NCI-H345 (cell line): ENCODE measurements at regions not wholly inside any gene's neighbourhood (a gene's known extent, or its start where the extent isn't known, plus 50 kb on each side); places are given as distances from the start of the nearest gene placed in this dataset.
"Not testable (repeated sequence)": the region's sequence is repeated elsewhere in the genome, so short reads cannot be mapped to it uniquely, and the experiment has no call there.

Source experiments
- DNase-seq: peaks from one replicate; lab custom pipeline; 2025; lab: John Stamatoyannopoulos, UW

- not testable (repeated sequence) for DNase-seq
Observed at GRCh38 chr5:176060472-176061268, 92.6 kb upstream of the THOC3 start.

GRCh38 chr5:176061269-176061622 is 93.1 kb upstream of the THOC3 start:
- not testable (repeated sequence) for DNase-seq

- not testable (repeated sequence) for DNase-seq
Observed at GRCh38 chr5:176061660-176062059, 93.5 kb upstream of the THOC3 start.

- DNase-seq, result not testable (repeated sequence)
Observed at GRCh38 chr5:176066262-176066945, 98.3 kb upstream of the THOC3 start.

GRCh38 chr5:176067162-176067561 is 99.0 kb upstream of the THOC3 start:
- DNase-seq, result not testable (repeated sequence)

GRCh38 chr5:176067948-176068347 is 99.8 kb upstream of the THOC3 start:
- DNase-seq, result not testable (repeated sequence)

GRCh38 chr5:176073996-176074571 is 106.0 kb upstream of the THOC3 start:
- not testable (repeated sequence) for DNase-seq

- DNase-seq, result not testable (repeated sequence)
Observed at GRCh38 chr5:176083717-176084116, 115.6 kb upstream of the THOC3 start.

- DNase-seq, result not testable (repeated sequence)
Observed at GRCh38 chr5:176103083-176103482, 135.0 kb upstream of the THOC3 start.

GRCh38 chr5:176112888-176113287 is 125.3 kb upstream of the SIMC1 start:
- not testable (repeated sequence) for DNase-seq

- DNase-seq, result not testable (repeated sequence)
Observed at GRCh38 chr5:176113673-176114335, 124.4 kb upstream of the SIMC1 start.

- not testable (repeated sequence) for DNase-seq
Observed at GRCh38 chr5:176114825-176115224, 123.4 kb upstream of the SIMC1 start.

- not testable (repeated sequence) for DNase-seq
Observed at GRCh38 chr5:176117699-176118238, 120.5 kb upstream of the SIMC1 start.

- DNase-seq, result not testable (repeated sequence)
Observed at GRCh38 chr5:176122361-176122760, 115.9 kb upstream of the SIMC1 start.

GRCh38 chr5:176124120-176124519 is 114.1 kb upstream of the SIMC1 start:
- DNase-seq, result not testable (repeated sequence)

GRCh38 chr5:176131771-176132170 is 106.5 kb upstream of the SIMC1 start:
- DNase-seq, result no peak

GRCh38 chr5:176132471-176133288 is 105.5 kb upstream of the SIMC1 start:
- no peak for DNase-seq

GRCh38 chr5:176133289-176133870 is 104.8 kb upstream of the SIMC1 start:
- DNase-seq, result no peak

GRCh38 chr5:176133877-176134276 is 104.3 kb upstream of the SIMC1 start:
- DNase-seq, result no peak

- no peak for DNase-seq
Observed at GRCh38 chr5:176134529-176135223, 103.5 kb upstream of the SIMC1 start.
